Femur (tissue), 1 donor: ENCODE measurements at regions not wholly inside any gene's neighbourhood (a gene's known extent, or its start where the extent isn't known, plus 50 kb on each side); places are given as distances from the start of the nearest gene placed in this dataset.
"Not testable (repeated sequence)": the region's sequence is repeated elsewhere in the genome, so short reads cannot be mapped to it uniquely, and the experiment has no call there.

Experiments used
- DNase-seq: peaks from one replicate; pipeline ENCODE4 v3.0.0-alpha.2; 2017

GRCh38 chr6:23611776-23612381, 514.1 kb upstream of the NRSN1 start:
- no peak for DNase-seq

GRCh38 chr6:23618366-23618765, 507.6 kb upstream of the NRSN1 start:
- no peak for DNase-seq

- peak; percentile 32 for DNase-seq
Observed at GRCh38 chr6:23620911-23621401, 505.1 kb upstream of the NRSN1 start.

GRCh38 chr6:23630726-23631635, 495.0 kb upstream of the NRSN1 start:
- no peak for DNase-seq

DNA sequence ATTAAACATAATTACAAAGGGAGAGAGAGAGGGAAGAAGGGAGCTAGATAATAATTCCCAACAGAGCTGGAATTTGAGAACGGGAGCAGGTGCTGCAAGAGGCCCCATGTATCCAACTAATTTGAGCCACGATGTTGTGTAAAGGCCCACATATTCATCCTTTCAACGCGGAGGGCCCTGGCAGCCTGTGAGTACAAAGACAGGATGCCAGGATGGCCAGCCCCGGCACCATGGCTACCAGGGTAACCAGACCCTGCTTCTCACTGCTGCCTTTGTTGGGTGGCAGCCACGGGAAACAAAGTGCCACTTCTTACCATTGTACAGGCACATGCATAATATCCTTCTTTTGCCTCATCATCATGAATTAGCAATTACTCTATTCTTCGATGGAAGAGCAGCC, 492.0 kb upstream of the NRSN1 start:
- DNase-seq: no peak

DNA sequence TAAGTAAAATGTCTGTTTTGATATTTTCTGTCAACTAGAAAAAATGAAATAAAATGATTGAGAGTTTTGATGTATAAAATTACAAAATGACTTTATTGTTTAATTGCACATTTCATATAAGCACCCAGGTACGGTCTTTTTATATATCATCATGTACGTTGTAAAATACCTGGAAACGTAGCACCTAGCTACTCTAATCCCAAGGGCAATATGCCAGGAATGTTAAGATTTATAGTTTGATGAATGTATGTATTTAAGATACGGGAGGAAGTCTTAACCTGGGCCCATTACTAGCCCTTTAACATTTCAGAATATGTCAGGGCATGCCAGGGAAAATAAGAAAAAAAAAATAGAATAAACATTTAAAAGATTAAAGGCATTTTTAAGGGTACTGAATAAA, 490.9 kb upstream of the NRSN1 start:
- no peak for DNase-seq

DNA sequence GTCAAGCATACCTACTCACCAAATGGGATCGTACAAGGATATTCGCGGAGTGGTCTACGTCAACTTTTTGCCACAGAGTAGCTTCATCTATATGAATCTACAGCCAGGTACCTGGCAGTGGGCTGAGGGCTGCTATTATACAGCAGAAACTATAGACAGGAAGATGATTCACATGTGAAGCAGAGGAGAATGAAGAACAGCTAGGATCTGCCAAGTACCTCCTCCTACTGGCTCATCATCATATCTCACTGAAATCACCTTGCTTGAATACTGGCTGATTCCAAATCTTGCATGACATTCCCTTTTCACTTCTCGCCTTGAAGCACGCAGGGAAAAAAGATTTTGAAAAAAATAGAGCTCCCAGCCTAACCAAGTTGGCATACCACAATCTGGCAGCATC, 488.7 kb upstream of the NRSN1 start:
- no peak for DNase-seq

- no peak for DNase-seq
Observed at GRCh38 chr6:23642849-23643248, 483.2 kb upstream of the NRSN1 start.

GRCh38 chr6:23647045-23647444, 479.0 kb upstream of the NRSN1 start:
- no peak for DNase-seq

DNA sequence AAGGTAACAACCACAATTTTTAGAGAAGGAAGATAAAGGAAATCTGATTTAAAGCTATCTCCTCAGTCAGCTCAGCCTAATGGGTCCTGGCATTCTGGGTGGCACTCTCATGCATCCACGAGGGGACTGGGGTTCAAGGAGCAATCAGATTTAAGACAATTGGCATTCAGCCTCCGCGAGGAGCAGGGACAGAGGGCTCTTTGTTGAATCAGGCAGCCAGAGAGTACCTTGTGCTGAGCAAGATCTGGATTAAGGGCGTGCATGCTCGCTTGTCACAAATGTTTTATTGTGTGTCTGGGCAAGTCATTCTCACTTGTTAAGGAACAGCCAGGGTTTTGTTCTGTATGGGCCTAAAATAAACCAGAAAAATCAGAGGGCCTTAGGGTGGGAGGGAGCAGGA, 475.3 kb upstream of the NRSN1 start:
- peak; percentile 18 for DNase-seq

DNA sequence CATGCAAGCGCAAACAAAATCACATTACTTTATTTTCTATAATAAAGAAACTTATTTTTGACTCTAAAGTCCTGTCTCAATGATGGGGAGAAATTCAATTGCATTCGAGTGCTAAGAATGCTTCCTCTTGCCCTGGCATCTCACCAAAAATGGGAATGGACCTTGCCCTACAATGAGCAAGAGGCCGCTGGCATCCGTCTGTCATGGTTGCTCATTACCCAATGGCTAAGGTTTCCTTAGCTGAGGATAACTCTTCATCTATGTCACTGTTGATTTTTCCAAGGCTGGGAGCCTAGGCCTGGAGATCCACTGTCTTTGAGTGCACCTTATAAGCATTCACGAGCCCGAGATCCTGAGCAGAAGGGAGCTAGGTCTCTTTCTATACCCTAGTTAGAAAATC, 471.3 kb upstream of the NRSN1 start:
- DNase-seq: no peak

GRCh38 chr6:23655525-23655924, 470.5 kb upstream of the NRSN1 start:
- peak; percentile 49 for DNase-seq

- DNase-seq: no peak
Observed at GRCh38 chr6:23656255-23657194, 469.5 kb upstream of the NRSN1 start.

DNA sequence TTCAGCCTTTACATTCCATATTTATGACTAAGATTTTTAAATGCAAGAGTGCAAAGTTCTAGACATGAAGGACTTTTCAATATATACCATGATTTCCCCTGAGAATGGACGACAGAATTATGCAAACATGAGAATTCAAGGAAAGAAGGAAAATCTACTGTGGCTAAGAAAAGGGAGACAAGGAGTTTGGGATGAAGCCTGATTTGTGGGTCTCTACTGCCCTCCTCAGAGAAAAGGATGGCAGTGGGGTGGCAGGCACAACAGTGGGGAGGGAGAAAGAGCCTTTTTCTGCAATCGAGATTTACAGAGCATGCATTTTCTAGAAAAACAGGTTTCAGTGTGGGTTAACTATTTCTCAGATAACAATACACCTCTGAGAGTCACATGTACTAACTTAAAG, 466.9 kb upstream of the NRSN1 start:
- peak; percentile 39 for DNase-seq

DNA sequence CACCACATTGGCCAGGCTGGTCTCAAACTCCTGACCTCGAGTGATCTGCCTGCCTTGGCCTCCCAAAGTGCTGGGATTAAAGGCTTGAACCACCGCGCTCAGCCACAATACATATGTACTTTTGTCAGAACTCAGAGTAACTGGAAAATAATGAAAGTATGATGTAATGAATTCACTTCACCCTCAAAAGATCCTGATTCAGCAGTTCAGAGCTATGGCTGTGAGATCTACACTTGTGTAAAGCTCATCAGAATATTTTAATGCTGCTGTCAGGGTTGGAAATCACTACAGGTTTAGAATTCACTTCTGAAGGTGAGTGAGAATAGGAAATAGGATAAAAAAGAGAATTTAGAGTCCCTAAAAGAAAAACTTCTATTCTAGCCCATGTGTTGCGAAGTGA, 464.5 kb upstream of the NRSN1 start:
- no peak for DNase-seq

- no peak for DNase-seq
Observed at GRCh38 chr6:23663096-23663495, 462.9 kb upstream of the NRSN1 start.

DNA sequence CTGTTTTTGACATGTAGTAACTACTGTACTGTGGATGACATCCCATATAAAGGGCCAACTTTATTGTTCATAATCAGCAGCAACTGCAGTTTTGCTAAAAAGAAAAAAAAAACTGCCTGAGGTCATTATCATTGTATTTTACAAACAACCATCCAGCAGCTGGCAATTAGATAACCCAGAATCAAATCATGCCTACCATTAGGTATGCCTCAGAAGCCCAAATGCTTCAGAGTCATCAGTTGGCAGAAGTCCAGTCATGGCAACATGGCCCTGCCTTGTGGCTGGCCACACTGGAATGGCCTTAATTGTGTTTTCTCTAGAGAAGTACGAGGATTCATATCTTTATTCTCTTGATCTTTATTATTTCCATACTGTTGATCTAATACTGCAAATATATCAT, 462.4 kb upstream of the NRSN1 start:
- DNase-seq: no peak

GRCh38 chr6:23665911-23666310, 460.1 kb upstream of the NRSN1 start:
- DNase-seq: not testable (repeated sequence)

DNA sequence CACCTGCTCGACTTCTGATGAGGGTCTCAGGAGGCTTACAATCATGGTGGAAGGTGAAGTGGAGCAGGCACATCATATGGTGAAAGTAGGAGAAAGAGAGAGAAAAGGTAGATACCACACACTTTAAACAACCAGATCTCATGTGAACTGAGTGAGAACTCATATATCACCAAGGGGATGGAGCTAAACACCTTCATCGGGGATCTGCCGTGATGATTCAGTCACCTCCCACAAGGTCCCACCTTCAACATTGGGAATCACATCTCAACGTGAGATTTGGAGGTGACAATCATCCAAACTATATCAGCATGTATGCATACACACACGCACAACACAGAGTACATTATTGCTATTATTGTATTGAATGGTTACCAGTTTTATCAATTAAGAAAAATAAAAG, 453.3 kb upstream of the NRSN1 start:
- no peak for DNase-seq

GRCh38 chr6:23678626-23679025, 447.4 kb upstream of the NRSN1 start:
- DNase-seq: no peak

GRCh38 chr6:23681743-23682142, 444.3 kb upstream of the NRSN1 start:
- DNase-seq: no peak

DNA sequence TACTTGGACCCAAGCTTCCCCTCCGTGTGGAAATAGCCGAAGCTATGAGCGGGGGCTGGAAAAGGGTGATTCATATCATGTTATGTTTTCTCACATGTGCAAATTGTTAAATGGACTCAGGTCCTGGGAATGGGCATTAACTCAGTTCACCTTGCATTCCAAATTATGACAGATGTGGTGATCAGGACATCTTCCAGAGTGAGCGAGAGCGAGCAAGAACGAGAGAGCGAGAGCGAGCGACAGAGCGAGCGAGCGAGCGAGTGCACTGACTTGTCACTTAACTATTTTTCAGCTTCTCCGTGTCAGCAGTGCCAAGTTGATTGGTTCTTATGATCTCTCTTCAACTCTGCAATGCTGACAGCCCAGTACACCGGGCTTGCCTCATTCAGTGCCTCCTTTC, 437.4 kb upstream of the NRSN1 start:
- no peak for DNase-seq

- no peak for DNase-seq
Observed at GRCh38 chr6:23690453-23691049, 435.5 kb upstream of the NRSN1 start.
